IPS-NIHi7 (cell line): ENCODE measurements at regions not wholly inside any gene's neighbourhood (a gene's known extent, or its start where the extent isn't known, plus 50 kb on each side); places are given as distances from the start of the nearest gene placed in this dataset.

Source experiments
- DNase-seq: peaks from one replicate; pipeline ENCODE4 v3.0.0; 2012; ENCODE audit warnings: mixed read lengths; ENCODE audit errors: extremely low spot score

DNA sequence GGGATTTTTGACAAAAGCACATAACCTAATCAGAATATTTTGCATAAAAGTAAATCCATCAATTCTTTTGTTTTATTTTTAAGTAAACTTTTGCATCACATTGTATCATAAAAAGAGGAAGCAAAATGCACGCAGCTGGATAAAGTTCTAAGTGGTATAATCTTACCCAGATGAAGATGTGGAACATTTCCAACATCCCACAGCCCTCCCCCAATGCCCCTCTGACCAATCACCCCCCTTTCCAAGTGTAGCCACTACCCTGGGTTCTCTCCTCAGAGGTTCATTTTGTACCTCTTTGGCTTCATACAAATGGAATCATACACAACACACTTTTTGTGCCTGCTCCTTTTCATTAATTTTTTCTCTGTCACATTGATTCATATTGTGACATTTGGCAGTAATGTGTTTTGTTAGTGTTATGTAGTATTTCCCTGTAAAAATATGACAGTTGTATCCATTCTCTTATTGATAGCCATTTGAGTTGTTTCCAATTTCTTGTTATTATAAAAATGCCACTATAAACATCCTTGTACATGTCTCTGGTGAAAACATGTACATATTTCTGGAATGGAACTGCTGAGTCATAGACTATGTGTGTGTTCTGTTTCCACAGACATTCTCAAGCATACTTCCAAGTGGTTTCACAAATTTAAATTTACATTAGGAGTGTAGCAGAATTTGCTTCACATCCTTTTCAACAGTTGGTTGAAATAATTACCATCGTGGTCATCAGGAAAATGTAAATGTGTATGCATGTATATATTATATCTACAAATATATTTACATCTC lies 92.9 kb upstream of the SYNDIG1 start:
- DNase-seq, result no peak

DNA sequence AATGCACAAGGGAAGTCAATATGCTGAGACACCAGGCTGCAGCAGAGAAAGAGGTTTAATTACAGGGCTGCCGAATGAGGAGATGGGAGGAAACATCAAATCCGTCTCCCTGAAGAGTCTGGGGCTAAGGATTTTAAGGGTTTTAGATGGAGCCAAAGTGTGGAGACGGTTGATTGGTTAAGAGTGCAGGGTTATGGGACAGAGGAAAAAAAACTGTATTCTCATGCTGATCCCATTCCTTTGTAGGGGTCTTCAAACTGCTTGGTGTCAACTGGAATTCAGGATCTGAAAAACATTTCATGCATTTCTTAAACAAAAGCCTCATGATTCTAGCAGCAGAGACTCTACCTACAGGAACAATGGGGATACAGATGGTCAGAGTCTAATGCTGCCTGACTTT lies 96.1 kb upstream of the SYNDIG1 start:
- DNase-seq, result no peak

DNA sequence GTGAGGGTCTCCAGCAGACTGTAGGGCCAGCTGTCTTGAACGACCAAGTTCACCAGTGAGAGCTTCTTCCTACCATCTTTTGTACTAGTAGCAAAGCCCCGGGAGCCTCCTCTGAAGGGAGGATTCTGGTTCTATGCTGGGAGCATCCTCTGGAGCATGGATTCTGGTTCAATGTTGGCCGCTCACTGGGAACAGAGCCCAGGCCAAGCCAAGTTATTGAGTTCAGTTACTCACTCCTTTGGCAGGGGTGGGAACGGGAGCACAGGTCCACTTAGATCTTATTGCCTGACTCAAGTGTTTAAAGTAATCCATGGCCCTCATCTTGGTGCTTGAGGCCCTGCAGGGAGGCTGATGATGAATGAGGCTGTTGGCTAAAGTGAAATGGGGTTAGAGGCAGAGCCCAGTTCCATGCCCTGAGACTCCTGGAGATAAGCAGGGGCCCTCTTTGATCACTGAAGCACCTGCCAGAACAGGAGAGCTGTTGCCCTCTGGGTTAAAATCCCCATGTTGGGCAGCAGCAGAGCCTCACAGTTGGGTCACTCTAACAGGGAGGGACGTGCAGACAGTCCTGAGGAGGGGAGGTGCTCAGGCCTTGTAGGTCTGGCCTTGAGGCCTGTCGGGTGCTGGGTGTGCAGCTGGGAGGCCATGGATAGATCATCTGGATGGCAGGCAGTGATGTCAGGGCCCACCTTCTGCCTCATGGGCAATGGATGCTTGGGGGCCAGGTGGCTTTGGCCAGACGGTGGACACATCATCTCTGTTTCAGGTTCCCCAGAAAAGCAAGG lies 98.3 kb upstream of the SYNDIG1 start:
- no peak for DNase-seq

DNA sequence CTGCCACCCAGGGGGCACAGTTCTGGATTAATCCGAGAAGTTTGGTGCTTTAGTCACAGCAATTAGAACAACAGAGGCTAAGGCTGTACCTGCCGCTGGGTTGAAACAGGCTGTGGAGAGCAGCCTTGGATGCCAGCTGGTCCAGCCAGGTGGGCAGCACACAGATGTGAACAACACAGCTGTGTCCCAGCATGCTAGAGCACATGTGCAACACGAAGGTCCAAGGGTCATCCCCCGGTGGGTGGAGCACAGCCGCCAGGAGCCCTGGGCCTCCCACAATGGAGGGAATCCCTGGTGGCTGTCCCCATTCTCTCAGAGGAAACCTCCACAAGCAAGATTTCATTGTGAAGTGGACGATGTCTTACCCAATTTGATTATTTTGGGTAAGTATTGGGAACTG lies 99.2 kb upstream of the SYNDIG1 start:
- no peak for DNase-seq

DNA sequence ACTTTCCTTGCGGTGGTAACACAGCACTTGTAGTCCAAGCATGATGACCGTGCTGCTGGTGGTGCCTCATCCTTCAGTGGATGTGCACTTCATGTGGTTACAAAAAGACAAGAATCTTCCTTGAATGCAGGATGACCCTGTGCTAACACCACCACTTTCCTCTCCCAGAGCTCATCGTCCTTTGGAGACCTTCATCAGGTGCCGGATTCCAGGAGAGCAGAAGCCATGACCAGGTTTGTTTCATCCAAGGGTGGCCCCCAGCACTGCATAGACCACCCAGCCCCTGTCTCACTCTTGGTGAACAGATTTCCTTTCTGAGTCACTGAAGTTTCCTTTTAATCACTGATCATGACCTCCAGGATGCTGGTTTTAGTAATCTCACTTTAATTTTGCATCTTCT lies 101.2 kb upstream of the SYNDIG1 start:
- no peak for DNase-seq

DNA sequence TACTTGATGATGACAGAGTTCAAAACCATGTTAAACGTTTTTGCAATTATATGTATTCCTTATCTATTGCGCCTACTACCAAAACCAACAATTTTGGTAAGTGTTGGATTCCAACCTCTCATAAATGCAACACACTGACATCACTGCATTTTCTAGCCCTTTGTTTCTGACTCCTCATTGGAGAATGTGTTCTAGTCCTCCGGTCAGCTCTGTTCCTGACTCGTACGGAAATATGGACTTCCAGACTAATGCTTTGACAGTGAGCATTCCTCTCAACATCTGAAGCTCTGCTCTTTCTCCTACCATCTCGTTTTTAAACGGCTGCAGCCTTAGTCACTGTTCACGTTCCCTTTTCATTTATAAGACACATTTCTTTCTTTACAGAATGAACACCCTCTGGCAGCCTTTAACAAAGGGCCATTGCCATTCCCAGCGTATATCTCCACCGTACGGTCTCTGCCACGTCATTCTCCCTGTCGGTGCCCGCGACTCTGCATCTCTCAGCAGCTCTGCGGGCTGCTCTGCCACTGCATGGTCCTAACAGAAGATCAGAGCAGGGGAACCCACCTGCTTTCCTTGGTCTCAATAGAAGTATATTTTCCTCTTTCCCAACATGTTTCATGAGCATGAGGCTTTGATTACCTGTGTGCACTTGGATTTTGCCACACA lies 103.0 kb upstream of the SYNDIG1 start:
- DNase-seq, result no peak

DNA sequence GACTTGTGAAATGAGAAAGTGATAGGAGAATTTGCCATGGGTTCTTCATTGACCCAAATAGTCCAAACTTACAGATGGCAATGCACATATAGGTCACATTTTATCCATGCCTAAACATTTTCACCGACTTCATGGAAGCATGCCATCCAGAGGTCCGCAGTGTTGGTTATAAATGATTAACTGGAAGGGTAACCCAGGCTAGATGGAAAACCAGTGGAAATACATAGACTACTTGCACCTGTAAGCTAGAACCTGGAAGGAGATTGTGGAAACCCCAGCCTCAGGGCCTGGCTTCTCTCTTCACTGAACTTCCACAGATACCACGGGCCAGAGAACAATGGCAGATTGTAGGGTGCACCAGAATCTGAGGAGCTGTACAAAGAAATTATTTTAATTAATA lies 103.8 kb upstream of the SYNDIG1 start:
- DNase-seq, result no peak

DNA sequence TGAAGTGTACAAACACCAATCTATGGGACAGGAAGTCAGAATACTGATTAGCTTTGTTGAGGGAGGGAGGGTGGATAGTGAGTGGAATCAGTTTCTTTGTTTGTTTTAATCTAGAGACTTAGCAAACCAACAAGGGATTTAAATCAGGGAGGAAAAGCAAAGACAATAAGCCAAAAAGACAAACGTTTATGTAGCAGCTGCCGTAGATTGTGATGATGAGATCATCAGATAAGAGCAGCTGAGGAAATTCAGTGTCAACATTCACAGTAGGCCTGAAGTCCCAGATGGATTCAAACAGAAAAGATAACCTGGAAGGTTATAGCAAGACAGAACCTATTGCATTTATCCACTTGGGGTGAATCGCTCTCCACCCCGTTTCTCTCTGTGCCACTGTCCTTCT lies 104.9 kb upstream of the SYNDIG1 start:
- no peak for DNase-seq

DNA sequence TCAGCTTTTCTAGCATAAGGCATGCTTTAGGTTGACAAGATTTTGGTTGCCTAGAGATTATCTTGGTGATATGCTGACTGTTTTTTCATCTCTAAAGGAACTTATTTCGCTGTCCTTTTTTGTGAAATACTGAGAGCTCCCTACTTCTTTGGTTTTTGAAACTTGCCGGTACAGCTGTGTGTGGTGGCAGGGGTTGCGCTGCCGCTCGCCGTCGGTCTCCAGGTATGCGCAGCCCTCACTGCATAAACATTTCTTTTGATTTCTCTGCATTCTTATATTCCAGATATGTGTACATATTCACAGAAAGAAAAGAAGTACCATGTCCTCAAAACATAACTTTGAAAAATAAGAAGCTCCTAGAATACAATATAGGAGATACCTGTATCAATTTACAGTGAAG lies 106.4 kb upstream of the SYNDIG1 start:
- DNase-seq, result no peak

DNA sequence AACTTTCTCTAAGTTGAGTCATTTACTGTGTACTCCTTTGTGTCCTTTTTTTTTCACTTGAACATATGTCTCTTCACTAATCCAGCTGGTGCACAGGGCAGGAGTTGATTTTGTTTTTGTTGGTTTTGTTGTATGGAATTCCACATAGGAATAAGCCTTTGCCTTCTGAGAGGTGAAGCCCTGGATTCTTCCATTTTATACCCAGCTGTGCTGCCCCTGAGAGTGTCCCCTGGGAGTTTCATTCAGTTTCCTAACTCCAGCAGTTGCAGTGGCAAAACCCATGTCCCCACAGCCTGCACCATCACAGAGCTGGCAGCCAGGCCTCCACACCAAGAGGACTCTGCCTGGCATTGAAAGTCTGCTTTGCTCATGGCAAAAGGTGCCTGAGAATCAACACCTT lies 107.3 kb upstream of the SYNDIG1 start:
- DNase-seq, result no peak

DNA sequence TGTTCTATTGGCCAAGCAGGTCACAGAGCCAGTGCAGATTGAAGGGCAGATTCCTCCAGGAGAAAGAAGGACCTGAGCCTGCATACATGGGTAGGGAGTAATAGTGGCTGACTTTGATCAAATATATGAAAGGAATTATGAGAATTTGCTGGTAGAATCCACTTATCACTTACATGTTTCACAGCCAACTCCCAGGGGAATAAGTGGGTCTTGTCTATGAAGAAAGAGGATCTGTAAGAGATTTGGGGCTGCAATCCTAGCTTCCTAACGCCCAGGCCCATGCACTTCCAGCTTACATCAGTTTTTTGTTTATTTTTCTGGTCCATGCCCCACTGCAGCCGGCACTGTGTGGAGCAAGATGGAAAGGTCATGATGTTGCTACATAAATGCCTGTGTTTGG lies 107.9 kb upstream of the SYNDIG1 start:
- DNase-seq, result no peak

DNA sequence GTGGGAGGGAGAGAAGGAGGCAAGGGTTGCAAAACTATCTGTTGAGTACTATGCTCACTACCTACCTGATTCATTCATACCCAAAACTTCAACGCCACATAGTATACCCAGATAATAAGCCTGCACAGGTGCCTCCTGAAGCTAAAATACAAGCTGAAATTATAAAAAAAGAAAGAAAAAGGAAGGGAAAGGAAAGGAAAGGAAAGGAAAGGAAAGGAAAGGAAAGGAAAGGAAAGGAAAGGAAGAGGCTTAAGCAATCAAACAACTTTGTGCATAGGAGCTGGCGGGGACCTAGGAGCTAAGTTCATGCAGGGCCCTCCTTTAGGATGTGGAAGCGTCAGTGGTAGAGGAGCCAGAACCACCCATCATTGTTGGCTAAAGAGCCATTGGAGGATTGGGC lies 108.9 kb upstream of the SYNDIG1 start:
- no peak for DNase-seq

DNA sequence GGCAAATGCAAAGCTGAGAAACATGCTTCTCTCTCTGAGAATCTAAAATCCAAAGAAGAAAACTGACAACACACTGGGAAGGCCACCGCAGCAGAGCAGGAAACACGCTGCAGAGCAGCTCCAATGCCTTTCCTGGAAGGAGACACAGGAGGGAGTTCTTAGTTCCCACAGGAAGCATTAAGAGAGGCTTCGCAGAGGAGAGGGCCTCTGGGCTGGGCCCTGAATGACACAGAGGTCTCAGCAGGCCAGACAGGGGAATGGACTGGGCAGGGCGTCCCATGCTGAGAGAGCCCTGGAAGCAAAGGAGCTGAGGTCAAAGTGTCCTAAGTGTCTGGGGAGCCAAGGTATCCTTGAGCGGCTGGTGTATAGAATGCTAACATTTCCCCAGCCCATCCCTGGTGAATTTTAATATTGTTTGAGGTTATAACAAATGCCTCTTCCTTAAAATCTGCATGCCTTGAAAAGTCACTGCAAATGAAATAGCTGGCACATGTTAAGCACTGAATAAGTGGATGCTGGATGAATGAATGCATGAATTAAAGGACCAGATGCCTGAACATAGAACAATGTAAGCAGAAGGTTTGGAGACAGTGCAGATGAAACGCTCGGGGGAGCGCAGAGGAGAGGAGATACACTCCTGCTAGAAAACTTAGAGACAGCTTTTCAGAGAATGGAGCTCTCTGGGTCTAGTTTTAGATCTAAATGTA lies 110.0 kb upstream of the SYNDIG1 start:
- DNase-seq, result peak; percentile 56

DNA sequence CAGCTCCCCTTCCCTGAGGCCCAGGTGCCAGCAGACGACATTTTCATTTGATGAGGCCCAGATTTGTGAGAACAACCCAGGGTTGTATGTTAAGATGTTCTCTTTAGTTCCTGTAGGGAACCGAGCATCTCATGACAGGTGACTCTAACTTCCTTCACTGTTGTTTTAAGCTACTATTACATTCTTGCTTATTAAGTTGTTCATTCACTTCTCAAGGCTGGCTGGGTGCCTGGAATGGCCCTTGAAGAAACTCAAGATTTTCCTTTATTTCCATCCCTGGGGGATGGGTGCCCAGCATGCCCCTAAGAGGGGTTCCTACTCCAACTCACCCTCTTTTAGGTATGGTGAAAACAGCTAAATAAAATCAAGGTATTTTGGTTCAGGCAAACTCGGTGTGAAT lies 111.5 kb upstream of the SYNDIG1 start:
- DNase-seq, result no peak

DNA sequence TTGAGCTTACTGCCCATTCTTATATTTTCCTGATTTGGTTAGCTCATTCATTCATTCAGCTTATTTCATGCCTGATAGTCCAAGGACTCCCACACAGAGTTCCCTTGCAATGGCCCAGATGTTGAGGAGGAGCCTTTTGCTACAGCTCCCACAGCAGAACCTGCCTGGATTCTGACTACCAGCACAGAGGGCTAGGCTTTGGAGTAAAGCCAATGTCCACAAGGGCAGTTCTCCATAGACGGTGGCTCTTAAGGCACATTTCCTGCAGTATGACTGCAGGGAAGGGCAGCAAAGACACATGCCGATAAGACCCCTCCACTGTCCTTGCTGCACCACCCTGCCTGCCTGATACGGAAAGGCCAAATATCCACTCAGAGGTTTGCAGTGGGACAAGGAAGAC lies 112.3 kb upstream of the SYNDIG1 start:
- no peak for DNase-seq

DNA sequence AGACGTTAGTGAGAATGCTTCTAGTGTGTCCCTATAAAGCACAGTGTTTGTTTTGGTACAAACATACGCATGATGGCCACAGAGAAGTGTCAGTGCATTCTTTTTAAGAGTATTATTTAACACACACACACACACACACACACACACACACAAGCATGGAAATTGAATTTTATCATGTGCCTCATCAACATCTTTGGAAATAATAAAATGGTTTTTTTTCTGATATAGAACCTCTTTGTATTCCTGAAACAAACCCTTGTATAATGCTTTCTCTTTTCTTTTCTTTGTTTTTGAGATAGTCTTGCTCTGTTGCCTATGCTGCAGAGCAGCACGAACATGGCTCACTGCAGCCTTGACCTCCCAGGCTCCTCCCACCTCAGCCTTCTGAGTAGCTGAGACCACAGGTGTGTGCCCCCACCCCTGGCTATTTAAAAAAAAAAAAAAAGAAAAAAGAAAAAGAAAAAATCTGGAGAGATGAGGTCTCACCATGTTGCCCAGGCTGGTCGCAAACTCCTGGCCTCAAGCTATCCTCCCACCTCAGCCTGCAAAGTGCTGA lies 116.2 kb upstream of the SYNDIG1 start:
- no peak for DNase-seq

DNA sequence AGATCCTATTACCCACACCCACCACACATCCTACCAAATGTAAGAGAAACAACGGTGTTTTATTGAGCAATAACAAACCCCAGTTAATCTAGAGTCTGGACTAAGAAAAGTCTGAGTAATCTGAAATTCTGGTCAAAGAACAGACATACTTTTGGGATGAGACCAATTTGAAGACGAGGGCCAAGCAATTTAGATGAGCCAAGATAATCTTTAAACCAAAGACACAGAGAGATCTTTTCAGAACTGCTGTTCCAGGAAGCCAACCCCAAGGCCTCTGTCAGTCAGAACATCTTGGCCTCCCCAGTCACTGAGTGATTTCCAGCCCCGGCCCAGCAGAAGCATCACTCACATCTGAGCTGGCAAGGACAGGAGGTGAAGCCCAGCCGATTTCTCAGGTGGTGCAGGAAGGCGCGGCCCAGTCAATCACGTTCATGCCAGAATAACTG lies 118.5 kb upstream of the SYNDIG1 start:
- no peak for DNase-seq

DNA sequence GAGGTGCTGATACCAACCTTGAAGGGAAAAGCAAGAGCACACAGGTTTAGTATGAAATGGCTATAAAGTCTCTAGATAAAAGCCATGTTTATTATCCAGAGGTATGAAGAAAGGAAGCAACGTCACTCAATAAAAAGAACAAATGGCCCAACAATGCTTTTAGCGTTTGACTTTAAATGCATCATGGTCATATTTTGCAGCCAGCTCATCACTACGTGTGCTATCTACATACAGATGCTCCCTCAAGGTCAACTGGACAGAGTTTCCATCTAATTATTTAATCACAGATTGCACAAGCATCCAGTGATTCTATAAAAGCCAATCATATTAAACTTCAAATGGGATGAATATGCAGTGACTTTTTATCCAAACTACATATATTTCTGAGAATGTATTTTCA lies 127.6 kb upstream of the SYNDIG1 start:
- no peak for DNase-seq

DNA sequence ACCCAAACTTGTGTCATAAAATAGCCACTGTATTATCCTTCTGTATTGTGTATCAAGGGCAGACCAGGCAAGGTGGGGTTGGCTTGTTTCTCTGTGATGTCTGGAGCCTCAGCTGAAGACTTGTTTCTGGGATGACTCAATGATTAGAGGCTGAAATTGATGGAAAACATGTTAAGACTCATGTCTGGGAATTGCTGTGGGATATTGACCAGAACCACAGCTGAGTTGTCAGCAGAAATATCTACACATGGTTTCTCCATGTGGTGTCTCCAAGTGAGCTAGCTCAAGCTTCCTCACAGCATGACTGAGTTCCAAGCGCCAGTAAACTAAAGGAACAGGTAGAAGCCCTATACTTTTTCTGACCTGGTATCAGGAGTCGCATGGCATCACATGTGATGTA lies 128.5 kb upstream of the SYNDIG1 start:
- no peak for DNase-seq

DNA sequence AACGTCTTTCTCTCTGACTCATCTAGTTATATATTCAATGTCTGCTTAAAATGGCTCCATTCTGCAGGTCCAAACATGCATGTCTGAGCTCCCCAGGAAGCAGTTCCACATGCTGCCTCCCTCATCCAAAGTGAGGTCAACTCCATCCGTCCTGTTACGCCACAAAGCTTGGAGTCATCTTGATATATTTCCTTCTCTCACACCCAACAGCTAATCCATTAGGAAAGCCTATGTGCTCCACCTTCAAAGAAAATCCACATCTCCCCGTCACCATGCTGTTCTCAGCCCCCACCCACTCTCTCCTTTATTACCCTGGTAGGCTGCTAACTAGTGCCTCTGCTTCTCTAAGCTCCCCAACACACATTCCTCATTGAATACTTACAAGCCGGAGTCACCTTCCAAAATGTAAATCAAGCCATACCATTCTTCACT lies 130.2 kb upstream of the SYNDIG1 start:
- no peak for DNase-seq

DNA sequence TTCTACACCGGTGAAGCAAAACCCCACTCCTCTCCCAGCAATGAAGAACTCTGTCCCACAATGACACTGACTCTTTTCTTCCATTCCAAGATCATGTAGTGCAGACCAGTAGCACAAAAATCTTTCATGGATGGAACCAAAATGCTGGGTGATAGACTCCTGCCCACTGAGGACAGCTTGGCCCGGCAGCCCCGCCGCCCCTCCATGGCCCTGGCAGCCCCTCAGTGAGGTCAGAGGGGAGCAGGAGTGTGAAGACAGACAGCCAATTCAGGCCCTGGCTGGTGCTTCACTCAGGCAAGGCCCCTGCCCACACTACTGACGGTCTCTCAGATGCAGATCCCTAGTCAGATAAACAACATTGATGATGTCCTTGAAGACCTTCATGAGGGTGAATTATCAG lies 131.9 kb upstream of the SYNDIG1 start:
- no peak for DNase-seq

DNA sequence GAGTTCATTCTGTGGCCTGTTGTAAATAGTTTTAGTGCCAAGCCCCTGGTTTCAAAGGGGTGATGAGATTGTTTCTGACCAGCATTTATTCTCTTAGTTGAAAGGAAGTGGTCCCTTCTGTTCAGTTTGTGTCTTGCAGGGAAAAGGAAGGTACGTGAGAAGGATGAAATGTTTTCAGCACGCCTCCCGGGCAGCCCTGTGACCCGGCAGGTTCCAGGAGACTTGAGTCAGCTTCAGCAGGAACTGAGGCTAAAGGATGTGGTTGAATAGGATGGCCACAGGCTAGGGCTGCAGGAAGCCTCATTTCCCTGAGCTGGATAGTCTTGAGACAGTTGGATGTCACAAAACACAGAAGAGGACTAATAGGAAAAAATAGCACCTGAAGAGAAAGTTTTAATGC lies 132.4 kb upstream of the SYNDIG1 start:
- DNase-seq, result no peak
